Stimulated activated CD8-positive, alpha-beta memory T cell treated with anti-CD3 and anti-CD28 coated beads, Interleukin-7, amount 100 ng/mL, for 4 hours (primary cell): ENCODE measurements at regions not wholly inside any gene's neighbourhood (a gene's known extent, or its start where the extent isn't known, plus 50 kb on each side); places are given as distances from the start of the nearest gene placed in this dataset.
"Not testable (repeated sequence)": the region's sequence is repeated elsewhere in the genome, so short reads cannot be mapped to it uniquely, and the experiment has no call there.

Source experiments
- DNase-seq, 2 donors: peaks; one replicate each; pipeline ENCODE4 v3.0.0-alpha.2; 2020; ENCODE audit warnings: low read depth in 2 of 2

GRCh38 chr4:177185151-177185550 lies 124.5 kb upstream of the NEIL3 start:
- DNase-seq, result no peak

- no peak for DNase-seq
Measured at GRCh38 chr4:177185579-177185978, 124.1 kb upstream of the NEIL3 start.

- no peak for DNase-seq
Measured at GRCh38 chr4:177187371-177187770, 122.3 kb upstream of the NEIL3 start.

- DNase-seq, result no peak
Measured at GRCh38 chr4:177190995-177191580, 118.6 kb upstream of the NEIL3 start.

GRCh38 chr4:177191586-177191985 lies 118.1 kb upstream of the NEIL3 start:
- DNase-seq, result no peak

- DNase-seq, result no peak
Measured at GRCh38 chr4:177191991-177192390, 117.7 kb upstream of the NEIL3 start.

GRCh38 chr4:177193024-177193715 lies 116.5 kb upstream of the NEIL3 start:
- DNase-seq, result not testable (repeated sequence)

GRCh38 chr4:177194906-177195305 lies 114.8 kb upstream of the NEIL3 start:
- DNase-seq, result no peak

GRCh38 chr4:177196615-177197014 lies 113.1 kb upstream of the NEIL3 start:
- no peak for DNase-seq

GRCh38 chr4:177201614-177202013 lies 108.1 kb upstream of the NEIL3 start:
- DNase-seq, result no peak

- no peak for DNase-seq
Measured at GRCh38 chr4:177204126-177204525, 105.5 kb upstream of the NEIL3 start.

- DNase-seq, result no peak
Measured at GRCh38 chr4:177214935-177215334, 94.7 kb upstream of the NEIL3 start.

- no peak for DNase-seq
Measured at GRCh38 chr4:177220376-177220775, 89.3 kb upstream of the NEIL3 start.

- DNase-seq, result no peak
Measured at GRCh38 chr4:177222781-177223180, 86.9 kb upstream of the NEIL3 start.

GRCh38 chr4:177225605-177226004 lies 84.1 kb upstream of the NEIL3 start:
- no peak for DNase-seq

- DNase-seq, result no peak
Measured at GRCh38 chr4:177227636-177228035, 82.0 kb upstream of the NEIL3 start.

- DNase-seq, result no peak
Measured at GRCh38 chr4:177228599-177228998, 81.1 kb upstream of the NEIL3 start.

GRCh38 chr4:177229331-177229730 lies 80.3 kb upstream of the NEIL3 start:
- no peak for DNase-seq

- DNase-seq, result no peak
Measured at GRCh38 chr4:177232473-177232872, 77.2 kb upstream of the NEIL3 start.

GRCh38 chr4:177235026-177235425 lies 74.6 kb upstream of the NEIL3 start:
- no peak for DNase-seq

GRCh38 chr4:177236886-177237285 lies 72.8 kb upstream of the NEIL3 start:
- DNase-seq, result no peak

- DNase-seq, result no peak
Measured at GRCh38 chr4:177237291-177237690, 72.4 kb upstream of the NEIL3 start.

- no peak for DNase-seq
Measured at GRCh38 chr4:177239477-177239876, 70.2 kb upstream of the NEIL3 start.

- no peak for DNase-seq
Measured at GRCh38 chr4:177239878-177240277, 69.8 kb upstream of the NEIL3 start.
